Vagina (tissue), 2 donors: ENCODE measurements at regions not wholly inside any gene's neighbourhood (a gene's known extent, or its start where the extent isn't known, plus 50 kb on each side); places are given as distances from the start of the nearest gene placed in this dataset.

Source experiments
- POLR2A ChIP-seq, 2 donors: fragments of 450-650 bp; IDR thresholded peaks; one replicate each; pipeline ENCODE4 v1.6.1; 2017; ENCODE audit warnings: antibody characterized with exemption in 2 of 2, mild to moderate bottlenecking in 2 of 2, moderate library complexity in 2 of 2
- TF ChIP-seq, protein P1 (sequence below), 3 experiments: fragments of 450-650 bp in 2 of 3; fragments of 200-600 bp in 1 of 3; sonication (generic) in 1 of 3; IDR thresholded peaks; one replicate each; pipeline ENCODE4 v1.5.1; 2017 to 2019; ENCODE audit warnings: antibody characterized with exemption in 3 of 3, mild to moderate bottlenecking in 2 of 3, moderate library complexity in 2 of 3

DNA sequence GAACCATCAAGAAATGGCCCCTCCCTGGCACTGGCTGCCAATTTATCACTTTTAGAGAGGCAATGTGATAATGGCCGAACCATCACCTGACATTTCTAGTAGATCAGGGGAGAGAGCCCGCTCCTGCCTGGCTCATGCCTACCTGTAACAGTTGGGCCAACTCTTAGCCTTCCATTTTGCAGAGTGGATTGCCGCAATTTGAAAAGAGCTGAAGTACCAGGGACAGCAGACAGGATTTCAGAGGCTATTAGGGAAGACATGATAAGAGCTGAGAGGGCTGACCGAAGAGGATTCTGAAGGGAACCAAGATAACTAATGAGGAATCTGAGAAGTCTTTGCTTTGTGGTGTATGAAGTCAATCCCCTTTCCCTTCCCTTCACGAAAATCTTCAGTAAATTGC, 121.2 kb upstream of the ANKRD28 start:
- TF ChIP-seq, protein P1, sequence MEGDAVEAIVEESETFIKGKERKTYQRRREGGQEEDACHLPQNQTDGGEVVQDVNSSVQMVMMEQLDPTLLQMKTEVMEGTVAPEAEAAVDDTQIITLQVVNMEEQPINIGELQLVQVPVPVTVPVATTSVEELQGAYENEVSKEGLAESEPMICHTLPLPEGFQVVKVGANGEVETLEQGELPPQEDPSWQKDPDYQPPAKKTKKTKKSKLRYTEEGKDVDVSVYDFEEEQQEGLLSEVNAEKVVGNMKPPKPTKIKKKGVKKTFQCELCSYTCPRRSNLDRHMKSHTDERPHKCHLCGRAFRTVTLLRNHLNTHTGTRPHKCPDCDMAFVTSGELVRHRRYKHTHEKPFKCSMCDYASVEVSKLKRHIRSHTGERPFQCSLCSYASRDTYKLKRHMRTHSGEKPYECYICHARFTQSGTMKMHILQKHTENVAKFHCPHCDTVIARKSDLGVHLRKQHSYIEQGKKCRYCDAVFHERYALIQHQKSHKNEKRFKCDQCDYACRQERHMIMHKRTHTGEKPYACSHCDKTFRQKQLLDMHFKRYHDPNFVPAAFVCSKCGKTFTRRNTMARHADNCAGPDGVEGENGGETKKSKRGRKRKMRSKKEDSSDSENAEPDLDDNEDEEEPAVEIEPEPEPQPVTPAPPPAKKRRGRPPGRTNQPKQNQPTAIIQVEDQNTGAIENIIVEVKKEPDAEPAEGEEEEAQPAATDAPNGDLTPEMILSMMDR (IDR thresholded peaks at IDR 0.05): no peak
- no peak for TF ChIP-seq POLR2A (IDR thresholded peaks at IDR 0.05)
